Kidney capillary endothelial cell (primary cell): ENCODE measurements at regions not wholly inside any gene's neighbourhood (a gene's known extent, or its start where the extent isn't known, plus 50 kb on each side); places are given as distances from the start of the nearest gene placed in this dataset.
"Not testable (repeated sequence)": the region's sequence is repeated elsewhere in the genome, so short reads cannot be mapped to it uniquely, and the experiment has no call there.

Experiments used
- DNase-seq: peaks from one replicate; pipeline ENCODE4 v3.0.0-alpha.2; 2018; ENCODE audit warnings: low spot score

- DNase-seq, result no peak
These were observed 94.3 kb downstream of the ASB1 start for GRCh38 chr2:238521002-238521401.

- no peak for DNase-seq
These were observed 95.1 kb downstream of the ASB1 start for GRCh38 chr2:238521870-238522269.

GRCh38 chr2:238523158-238524110 is 96.7 kb downstream of the ASB1 start:
- no peak for DNase-seq

DNA sequence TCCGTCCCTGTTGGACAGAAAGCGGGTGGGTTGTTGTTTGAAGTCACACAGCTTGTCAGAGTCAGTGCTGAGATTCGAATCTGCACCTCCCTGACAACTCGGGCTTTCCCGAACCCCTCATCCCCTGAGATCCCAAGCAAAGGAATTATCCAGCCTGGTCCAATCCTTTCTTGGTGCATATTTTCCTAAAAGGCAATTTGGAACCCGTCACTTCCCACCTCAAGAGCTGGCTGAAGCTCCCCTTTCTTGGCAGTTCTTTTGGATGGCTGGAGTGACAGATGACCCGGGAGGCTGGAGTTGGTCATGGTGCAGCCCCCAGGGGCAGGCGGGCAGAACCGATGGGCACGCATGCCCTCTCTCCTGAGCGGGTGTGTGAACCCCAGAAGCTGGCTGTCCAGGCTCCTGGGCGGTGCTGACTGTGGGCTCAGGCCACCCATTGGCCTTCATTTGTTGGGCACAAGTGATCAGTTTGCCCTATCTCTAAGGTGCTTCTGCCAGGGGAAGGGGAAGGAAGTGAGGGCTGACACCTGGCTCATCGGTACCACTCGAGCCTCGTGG is 97.8 kb downstream of the ASB1 start:
- DNase-seq, result no peak

DNA sequence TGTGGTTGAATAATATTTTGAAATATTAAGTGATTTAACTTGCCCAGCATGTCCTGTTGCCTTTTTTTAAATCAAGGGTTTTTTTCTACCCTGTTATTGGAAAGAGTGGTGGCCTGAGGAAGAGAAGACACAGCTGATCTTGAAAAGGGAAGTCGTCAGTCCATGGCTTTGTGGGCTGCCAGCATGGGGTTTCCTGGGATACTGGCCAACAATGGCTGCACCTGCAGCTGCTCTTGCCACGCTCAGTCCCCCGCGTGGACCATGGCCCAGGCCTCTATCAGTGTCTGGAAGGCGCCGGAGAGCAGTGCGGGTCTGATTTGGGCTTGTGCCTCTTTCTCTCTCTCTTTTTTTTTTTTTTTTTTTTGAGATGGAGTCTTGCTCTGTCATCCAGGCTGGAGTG is 99.3 kb downstream of the ASB1 start:
- no peak for DNase-seq

DNA sequence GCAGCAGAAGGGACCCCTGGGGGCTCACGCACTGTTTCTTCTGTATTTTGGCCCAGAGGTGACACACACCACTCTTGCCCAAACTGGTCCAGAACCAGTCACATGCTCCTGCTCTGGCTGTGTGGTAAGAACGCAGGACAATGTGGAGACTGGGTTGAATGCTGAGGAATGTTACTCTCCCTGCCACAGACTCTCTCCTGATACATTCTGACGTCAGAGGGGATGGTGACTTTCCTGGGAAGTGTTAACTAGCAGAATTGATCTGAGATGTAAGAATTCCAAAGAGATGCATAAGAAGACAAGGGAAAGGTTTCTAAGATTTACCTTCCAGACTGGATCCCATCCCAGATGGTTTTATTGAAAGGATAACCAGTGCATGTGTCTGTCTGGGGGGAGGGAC is 100.8 kb downstream of the ASB1 start:
- DNase-seq, result no peak

DNA sequence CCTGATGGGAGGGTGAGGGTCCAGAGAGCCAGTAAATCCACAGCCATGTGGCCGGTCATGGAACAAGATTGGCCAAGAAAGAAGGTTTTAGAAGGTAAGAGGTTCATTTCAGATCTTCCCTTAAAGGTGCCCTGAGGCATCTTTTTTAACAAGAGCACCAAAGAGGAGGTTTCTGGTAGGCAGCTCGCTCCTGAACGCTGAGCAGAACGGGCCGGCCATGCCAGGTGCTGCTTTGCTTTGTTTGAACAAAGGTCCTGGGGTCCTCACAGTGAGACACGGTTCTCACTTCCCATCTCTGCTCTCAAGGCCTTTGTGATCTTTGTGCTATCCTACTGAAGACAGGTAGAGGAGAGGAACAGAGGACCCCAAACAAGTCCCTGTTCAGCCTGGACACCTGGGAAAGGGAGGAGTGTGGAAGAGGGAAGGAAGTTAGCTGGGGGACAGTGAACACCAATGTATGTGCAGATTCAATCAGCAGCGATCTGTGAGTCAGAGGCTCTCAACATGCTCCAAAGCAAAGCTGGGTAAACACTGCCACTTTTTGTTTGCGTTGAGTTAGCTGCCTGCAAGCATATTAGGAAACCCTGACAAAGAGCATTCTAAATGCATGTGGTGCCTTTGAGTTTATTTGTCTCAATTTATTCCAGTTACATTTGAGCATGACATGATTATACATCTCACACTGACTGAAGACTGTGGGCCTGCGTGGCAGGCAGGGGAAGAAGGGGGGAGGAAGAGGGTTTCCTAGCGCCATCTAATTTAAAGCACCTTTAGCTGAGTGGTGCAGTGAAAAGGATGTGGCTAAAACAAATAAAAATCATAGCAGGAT is 102.4 kb downstream of the ASB1 start:
- no peak for DNase-seq

- DNase-seq, result not testable (repeated sequence)
These were observed 104.4 kb downstream of the ASB1 start for GRCh38 chr2:238531017-238531645.

- not testable (repeated sequence) for DNase-seq
These were observed 117.0 kb downstream of the ASB1 start for GRCh38 chr2:238543732-238544131.

DNA sequence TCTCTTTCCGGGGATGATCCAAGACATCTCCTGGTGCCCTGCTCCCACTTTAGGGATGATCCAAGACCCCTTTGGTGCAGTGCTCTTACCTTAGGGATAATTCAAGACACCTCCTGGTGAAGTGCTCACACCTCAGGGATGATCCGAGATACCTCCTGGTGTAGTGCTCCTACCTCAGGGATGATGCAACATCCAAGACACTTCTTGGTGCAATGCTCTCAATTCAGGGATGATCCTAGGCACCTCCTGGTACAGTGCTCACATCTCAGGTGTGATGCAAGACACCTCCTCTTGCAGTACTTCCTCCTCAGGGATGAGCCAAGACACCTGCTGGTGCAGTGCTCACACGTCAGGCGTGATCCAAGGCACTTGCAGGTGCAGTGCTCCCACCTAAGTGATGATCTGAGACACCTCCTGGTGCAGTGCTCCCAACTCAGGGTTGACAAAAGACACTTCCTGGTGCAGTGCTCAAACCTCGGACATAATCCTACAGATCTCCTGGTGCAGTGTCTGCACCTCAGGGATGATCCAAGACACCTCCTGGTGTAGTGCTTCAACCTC is 122.3 kb downstream of the ASB1 start:
- DNase-seq, result no peak

DNA sequence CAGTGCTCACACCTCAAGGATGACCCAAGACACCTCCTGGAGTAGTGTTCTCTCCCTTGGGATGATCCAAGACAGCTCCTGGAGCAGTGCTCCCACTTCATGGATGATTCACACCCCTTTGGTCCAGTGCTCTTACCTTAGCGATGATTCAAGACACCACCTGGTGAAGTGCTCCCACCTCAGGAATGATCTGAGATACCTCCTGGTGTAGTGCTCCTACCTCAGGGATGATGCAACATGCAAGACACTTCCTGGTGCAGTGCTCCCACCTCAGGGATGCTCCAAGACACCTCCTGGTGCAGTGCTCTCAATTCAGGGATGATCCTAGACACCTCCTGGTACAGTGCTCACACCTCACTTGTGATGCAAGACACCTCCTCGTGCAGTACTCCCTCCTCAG is 123.1 kb downstream of the ASB1 start:
- no peak for DNase-seq

- DNase-seq, result no peak
These were observed 124.4 kb downstream of the ASB1 start for GRCh38 chr2:238551091-238551490.

DNA sequence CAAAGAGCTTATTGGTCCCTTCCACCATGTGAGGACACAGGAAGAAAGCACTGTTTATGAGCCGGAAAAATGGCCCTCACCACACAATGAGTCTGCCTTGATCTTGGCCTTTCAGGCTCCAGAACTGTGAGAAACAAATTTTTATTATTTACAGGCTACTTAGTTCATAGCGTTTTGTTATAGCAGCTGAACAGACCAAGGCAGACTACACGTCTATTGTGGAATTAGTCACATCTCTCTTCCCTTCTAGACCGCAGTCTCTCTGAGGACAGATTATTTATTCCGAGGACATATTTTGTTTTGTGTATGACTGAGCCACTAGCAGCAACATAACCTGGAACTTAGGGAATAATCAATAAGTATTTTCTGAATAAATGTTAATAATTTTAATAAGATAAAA is 125.5 kb downstream of the ASB1 start:
- no peak for DNase-seq

DNA sequence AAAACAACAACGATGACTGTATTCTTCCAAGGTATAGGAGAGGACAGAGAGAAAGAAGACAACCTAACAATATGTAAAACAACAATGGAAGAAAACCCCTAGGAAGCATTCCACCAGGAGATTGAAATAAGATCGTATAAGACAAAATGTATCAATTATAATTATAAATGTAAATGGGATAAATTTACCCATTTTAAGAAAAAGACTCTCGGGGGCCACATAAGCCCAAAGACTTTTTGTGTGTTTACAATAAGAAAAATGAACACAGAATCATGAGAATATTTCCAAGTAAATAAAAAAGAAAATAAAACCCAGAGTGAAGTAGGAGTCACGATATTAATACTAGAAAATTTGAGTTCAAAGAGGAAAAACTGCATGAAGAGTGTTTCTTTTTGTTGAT is 126.4 kb downstream of the ASB1 start:
- DNase-seq, result no peak

DNA sequence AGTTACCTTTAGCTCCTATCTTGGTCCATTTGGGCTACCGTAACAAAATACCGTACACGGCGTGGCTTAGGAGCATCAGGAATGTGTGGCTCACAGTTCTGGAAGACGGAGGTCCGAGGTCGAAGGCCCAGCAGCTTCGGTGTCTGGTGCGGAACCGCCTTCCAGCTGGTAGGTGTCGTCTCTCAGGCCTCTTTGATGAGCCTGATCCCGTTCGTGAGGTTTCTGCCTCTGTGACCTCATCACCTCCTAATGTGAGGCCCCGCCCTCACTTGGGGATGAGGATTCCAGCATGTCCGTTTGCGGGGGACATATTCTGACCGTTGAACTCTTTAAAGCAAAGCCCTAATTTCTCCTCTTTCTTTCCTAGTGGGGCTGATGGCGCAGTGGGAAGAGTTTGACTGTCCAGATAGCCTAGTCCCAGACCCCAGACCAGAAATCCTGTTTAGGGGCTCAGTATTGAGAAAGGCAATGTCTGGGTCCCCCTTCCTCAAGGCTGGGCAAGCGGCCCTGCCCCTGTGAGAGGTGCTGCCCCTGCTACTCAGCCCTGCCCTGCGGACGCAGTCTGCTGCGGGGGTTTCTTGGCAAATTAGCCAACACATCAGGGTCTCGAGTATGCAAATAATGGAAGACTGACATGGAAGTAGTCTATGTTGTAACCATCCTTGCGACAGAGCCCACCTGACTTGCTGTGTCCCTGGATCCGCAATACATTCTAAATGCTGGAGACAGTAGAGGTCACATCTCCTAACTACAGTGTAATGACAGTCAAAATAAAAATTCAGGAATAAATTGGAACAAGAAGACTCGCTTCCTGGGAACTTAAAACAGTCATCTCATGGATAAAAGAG is 128.0 kb downstream of the ASB1 start:
- DNase-seq, result no peak

- DNase-seq, result no peak
These were observed 129.2 kb downstream of the ASB1 start for GRCh38 chr2:238555786-238556542.

GRCh38 chr2:238557431-238557830 is 130.7 kb downstream of the ASB1 start:
- no peak for DNase-seq

DNA sequence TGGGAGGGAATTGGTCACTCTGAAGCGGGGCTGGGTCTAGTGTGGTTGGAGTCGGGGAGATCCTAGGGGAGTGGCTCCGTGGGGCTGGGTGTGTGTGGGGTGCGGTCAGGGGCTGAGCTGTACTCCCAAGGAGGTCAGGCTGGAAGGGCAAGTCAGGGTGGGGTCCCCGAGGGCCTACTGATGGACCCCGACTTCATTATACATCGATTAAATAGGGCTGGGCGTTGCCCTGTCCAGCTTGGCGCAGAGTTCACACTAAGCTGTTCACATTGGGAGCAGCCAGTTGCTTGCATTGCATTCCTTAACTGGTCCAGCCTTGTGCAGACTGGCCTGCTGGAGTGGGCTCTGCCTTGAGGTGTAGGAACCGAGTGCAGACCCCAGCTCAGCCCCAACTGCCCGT is 131.2 kb downstream of the ASB1 start:
- no peak for DNase-seq

- DNase-seq, result no peak
These were observed 131.9 kb downstream of the ASB1 start for GRCh38 chr2:238558456-238559099.

DNA sequence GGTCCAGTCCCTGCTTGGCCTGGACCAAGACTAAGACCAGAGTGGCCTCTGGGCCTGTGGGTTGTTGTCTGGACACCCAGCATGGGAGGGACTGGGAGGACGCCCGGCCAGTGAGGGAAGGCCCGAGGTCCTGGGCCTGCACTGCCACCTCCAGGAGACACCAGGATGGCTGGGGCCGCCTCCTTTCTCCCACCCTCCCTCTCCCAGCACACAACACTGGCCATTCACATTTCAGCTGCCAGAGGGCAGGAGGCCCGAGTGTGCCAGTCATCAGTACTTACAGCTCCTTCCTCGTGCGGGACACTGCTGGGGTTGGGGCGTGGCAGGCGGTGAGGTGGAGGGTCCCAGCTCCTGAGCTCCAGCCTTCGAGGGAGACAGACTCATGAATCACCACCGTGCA is 133.5 kb downstream of the ASB1 start:
- DNase-seq, result no peak
